ENCODE measurements at regions not wholly inside any gene's neighbourhood (a gene's known extent, or its start where the extent isn't known, plus 50 kb on each side); places are given as distances from the start of the nearest gene placed in this dataset.

GRCh38 chr22:27293721-27294445, 507.7 kb downstream of the MN1 start:
- DNase-seq (ENCODE audit: low read depth), result no peak

- no peak for DNase-seq (ENCODE audit: low read depth)
Measured at GRCh38 chr22:27295040-27295439, 506.5 kb downstream of the MN1 start.

- no peak for DNase-seq (ENCODE audit: low read depth)
Measured at GRCh38 chr22:27295605-27296004, 506.0 kb downstream of the MN1 start.

- DNase-seq (ENCODE audit: low read depth), result no peak
Measured at GRCh38 chr22:27296091-27296675, 505.4 kb downstream of the MN1 start.

- DNase-seq (ENCODE audit: low read depth), result no peak
Measured at GRCh38 chr22:27297125-27297524, 504.4 kb downstream of the MN1 start.

GRCh38 chr22:27298332-27298731, 503.2 kb downstream of the MN1 start:
- DNase-seq (ENCODE audit: low read depth), result no peak

- DNase-seq (ENCODE audit: low read depth), result no peak
Measured at GRCh38 chr22:27298742-27299141, 502.8 kb downstream of the MN1 start.

- no peak for DNase-seq (ENCODE audit: low read depth)
Measured at GRCh38 chr22:27299181-27300085, 502.1 kb downstream of the MN1 start.

GRCh38 chr22:27300536-27301285, 500.8 kb downstream of the MN1 start:
- DNase-seq (ENCODE audit: low read depth), result no peak

GRCh38 chr22:27302501-27302900, 499.1 kb downstream of the MN1 start:
- no peak for DNase-seq (ENCODE audit: low read depth)

- no peak for DNase-seq (ENCODE audit: low read depth)
Measured at GRCh38 chr22:27303718-27304117, 497.8 kb downstream of the MN1 start.

- no peak for DNase-seq (ENCODE audit: low read depth)
Measured at GRCh38 chr22:27306771-27307170, 494.8 kb downstream of the MN1 start.

- no peak for DNase-seq (ENCODE audit: low read depth)
Measured at GRCh38 chr22:27307545-27308247, 493.9 kb downstream of the MN1 start.

- no peak for DNase-seq (ENCODE audit: low read depth)
Measured at GRCh38 chr22:27308513-27308912, 493.0 kb downstream of the MN1 start.

GRCh38 chr22:27309697-27310096, 491.9 kb downstream of the MN1 start:
- DNase-seq (ENCODE audit: low read depth), result no peak

GRCh38 chr22:27310966-27311697, 490.4 kb downstream of the MN1 start:
- DNase-seq (ENCODE audit: low read depth), result no peak

- DNase-seq (ENCODE audit: low read depth), result no peak
Measured at GRCh38 chr22:27311698-27312550, 489.6 kb downstream of the MN1 start.

- DNase-seq (ENCODE audit: low read depth), result no peak
Measured at GRCh38 chr22:27312565-27312964, 489.0 kb downstream of the MN1 start.

- no peak for DNase-seq (ENCODE audit: low read depth)
Measured at GRCh38 chr22:27312966-27313855, 488.3 kb downstream of the MN1 start.

All from activated T-cell treated with anti-CD3 and anti-CD28 coated beads for 1 hour (primary cell).